Stimulated activated CD8-positive, alpha-beta memory T cell treated with anti-CD3 and anti-CD28 coated beads, Interleukin-15, amount 100 ng/mL, for 4 hours (primary cell): ENCODE measurements at regions not wholly inside any gene's neighbourhood (a gene's known extent, or its start where the extent isn't known, plus 50 kb on each side); places are given as distances from the start of the nearest gene placed in this dataset.

ENCODE experiments used
- DNase-seq, 2 donors: peaks; one replicate each; pipeline ENCODE4 v3.0.0-alpha.2; 2020; ENCODE audit warnings: low read depth in 2 of 2

- no peak for DNase-seq
Measured at GRCh38 chr2:30339071-30339470, 107.7 kb downstream of the LBH start.

GRCh38 chr2:30341500-30342267, 105.4 kb upstream of the LCLAT1 start:
- no peak for DNase-seq

GRCh38 chr2:30346471-30347169, 100.4 kb upstream of the LCLAT1 start:
- no peak for DNase-seq

- DNase-seq = no peak
Measured at GRCh38 chr2:30348825-30349224, 98.2 kb upstream of the LCLAT1 start.

GRCh38 chr2:30349691-30350090, 97.4 kb upstream of the LCLAT1 start:
- DNase-seq = no peak

- no peak for DNase-seq
Measured at GRCh38 chr2:30351116-30351515, 95.9 kb upstream of the LCLAT1 start.

GRCh38 chr2:30351949-30352348, 95.1 kb upstream of the LCLAT1 start:
- no peak for DNase-seq

GRCh38 chr2:30354150-30354549, 92.9 kb upstream of the LCLAT1 start:
- no peak for DNase-seq

GRCh38 chr2:30354621-30355020, 92.4 kb upstream of the LCLAT1 start:
- DNase-seq = no peak

- DNase-seq = no peak
Measured at GRCh38 chr2:30355306-30355705, 91.7 kb upstream of the LCLAT1 start.

GRCh38 chr2:30356071-30356470, 91.0 kb upstream of the LCLAT1 start:
- DNase-seq = no peak

GRCh38 chr2:30356776-30357175, 90.3 kb upstream of the LCLAT1 start:
- no peak for DNase-seq

- DNase-seq = no peak
Measured at GRCh38 chr2:30358351-30358750, 88.7 kb upstream of the LCLAT1 start.

GRCh38 chr2:30358842-30359241, 88.2 kb upstream of the LCLAT1 start:
- DNase-seq = no peak

- no peak for DNase-seq
Measured at GRCh38 chr2:30359644-30360167, 87.3 kb upstream of the LCLAT1 start.

GRCh38 chr2:30361751-30362394, 85.2 kb upstream of the LCLAT1 start:
- no peak for DNase-seq

- DNase-seq = no peak
Measured at GRCh38 chr2:30362468-30363081, 84.5 kb upstream of the LCLAT1 start.

GRCh38 chr2:30363406-30363805, 83.6 kb upstream of the LCLAT1 start:
- no peak for DNase-seq

- no peak for DNase-seq
Measured at GRCh38 chr2:30365201-30365600, 81.8 kb upstream of the LCLAT1 start.

GRCh38 chr2:30366199-30366691, 80.8 kb upstream of the LCLAT1 start:
- DNase-seq = no peak

GRCh38 chr2:30367232-30368070, 79.6 kb upstream of the LCLAT1 start:
- DNase-seq = no peak
